Epithelial cell of proximal tubule (primary cell): ENCODE measurements at regions not wholly inside any gene's neighbourhood (a gene's known extent, or its start where the extent isn't known, plus 50 kb on each side); places are given as distances from the start of the nearest gene placed in this dataset.

ENCODE experiments used
- DNase-seq: peaks from one replicate; pipeline ENCODE4 v3.0.0-alpha.2; 2011; ENCODE audit warnings: low read depth
- H3K4me3 ChIP-seq: 2 replicates; pipeline ENCODE4 v1.5.1; 2011; ENCODE audit warnings: low read depth, mild to moderate bottlenecking, low read length
- TF ChIP-seq, protein P1 (sequence below): conservative IDR thresholded peaks from 2 replicates; pipeline ENCODE4 v1.5.1; 2012; ENCODE audit warnings: low read depth, mild to moderate bottlenecking, low read length

DNA sequence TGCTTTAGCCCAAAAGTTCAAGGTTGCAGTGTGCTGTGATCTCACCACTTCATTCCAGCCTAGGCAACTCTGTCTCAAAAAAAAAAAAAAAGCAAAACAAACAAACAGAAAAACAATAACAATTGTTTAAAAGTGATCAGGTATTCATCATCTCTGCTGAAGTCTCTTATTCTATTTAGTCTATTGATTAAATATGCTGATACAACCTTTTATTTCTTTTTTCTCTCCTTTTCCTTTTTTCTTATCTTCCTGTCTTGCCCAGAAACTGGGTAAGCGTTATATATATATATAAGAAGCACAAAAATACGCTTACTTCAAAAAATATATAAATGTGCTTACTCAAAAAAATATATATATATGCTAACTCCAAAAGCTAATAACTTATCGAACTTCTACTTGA lies 213.8 kb upstream of the EEA1 start:
- DNase-seq: no peak
- TF ChIP-seq, protein P1, sequence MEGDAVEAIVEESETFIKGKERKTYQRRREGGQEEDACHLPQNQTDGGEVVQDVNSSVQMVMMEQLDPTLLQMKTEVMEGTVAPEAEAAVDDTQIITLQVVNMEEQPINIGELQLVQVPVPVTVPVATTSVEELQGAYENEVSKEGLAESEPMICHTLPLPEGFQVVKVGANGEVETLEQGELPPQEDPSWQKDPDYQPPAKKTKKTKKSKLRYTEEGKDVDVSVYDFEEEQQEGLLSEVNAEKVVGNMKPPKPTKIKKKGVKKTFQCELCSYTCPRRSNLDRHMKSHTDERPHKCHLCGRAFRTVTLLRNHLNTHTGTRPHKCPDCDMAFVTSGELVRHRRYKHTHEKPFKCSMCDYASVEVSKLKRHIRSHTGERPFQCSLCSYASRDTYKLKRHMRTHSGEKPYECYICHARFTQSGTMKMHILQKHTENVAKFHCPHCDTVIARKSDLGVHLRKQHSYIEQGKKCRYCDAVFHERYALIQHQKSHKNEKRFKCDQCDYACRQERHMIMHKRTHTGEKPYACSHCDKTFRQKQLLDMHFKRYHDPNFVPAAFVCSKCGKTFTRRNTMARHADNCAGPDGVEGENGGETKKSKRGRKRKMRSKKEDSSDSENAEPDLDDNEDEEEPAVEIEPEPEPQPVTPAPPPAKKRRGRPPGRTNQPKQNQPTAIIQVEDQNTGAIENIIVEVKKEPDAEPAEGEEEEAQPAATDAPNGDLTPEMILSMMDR: no peak
- no peak overlapping the region for H3K4me3 ChIP-seq

DNA sequence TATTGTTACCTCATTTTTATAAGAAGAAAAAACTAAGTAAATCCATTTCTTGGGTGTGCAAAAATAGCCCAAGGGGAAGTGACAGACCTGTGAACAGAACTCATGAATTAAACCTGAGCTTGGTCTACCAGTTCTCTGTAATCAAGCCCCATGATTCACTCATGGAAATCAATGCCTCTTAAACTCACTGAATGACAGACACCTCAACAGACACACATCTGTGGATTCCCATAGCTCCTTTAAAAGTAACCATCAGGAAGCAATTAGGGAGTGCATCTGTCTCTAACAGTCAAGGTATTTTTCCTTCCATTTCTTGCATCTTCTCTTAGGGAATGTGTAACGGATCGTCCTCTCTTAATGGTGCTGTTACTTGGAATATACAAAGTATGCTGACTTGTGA lies 215.0 kb upstream of the EEA1 start:
- no peak for DNase-seq
- TF ChIP-seq, protein P1: no peak
- H3K4me3 ChIP-seq: no peak overlapping the region

DNA sequence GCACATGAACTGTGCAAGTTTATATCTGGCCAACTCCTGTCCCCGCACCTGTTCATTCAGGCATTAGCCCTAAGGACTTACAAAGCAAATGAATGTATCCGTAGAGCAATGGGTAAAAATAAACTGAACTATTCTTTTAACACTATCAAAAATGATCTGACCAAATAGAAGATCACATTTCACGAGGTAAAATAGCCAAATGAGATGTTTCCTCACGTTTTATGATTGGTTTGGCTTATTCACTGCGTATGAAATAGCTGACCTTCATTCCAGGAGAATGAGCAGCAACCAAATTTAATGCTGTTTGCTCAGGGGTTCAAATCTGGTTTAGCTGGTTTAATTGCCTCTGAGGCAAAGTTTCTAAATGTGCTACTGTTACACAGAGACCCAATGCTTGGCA lies 216.0 kb upstream of the EEA1 start:
- TF ChIP-seq, protein P1: no peak
- H3K4me3 ChIP-seq: no peak overlapping the region
- no peak for DNase-seq

DNA sequence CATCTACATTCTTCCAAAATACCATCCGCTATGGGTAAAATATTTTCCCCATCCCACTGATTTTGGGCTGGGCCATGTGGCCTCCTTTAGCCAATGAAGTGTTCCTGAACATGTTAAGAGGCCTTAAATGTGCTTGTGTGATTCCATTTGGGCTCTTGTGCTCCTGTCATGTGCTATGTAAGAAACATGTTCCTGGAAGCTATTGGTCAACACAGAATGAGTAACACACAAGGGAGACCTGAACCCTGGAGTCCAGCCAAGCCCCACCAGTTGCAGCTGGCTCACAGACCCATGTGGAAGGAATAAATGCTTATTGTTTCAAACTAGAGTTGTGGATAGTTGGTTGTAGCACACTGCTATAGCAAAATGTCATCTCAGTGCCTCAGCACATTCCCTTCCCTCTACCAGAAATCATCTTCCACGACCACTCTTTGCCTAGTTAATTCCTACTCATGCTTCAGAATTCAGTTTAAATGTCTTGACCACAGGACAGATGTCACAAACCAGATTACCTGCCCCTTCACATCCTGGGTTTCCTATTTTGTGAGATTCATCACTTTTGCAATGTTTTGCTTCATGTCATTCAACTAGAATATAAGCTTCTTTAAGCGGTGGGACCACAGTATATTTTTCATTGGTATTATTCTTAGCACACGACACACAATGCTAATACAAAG lies 217.3 kb upstream of the EEA1 start:
- no peak overlapping the region for H3K4me3 ChIP-seq
- DNase-seq: no peak
- TF ChIP-seq, protein P1: no peak

DNA sequence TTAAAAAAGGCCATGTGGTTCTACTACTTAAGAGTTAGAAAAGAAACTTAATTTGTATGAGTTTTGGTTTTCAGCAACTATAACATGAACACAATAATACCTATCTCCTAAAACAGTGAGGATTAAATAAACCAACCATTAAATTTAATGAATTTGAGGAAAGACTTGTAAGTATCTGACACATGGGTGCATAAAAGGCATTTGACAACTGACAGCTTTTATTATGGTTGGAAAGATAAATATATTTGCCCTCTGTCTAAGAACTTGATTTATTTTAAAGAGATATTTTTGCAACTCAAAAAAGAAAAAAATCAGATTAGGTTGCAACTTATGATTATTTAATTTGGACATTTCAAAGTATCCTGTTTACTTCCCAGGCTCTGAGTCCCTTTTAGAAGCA lies 217.9 kb upstream of the EEA1 start:
- no peak for DNase-seq
- TF ChIP-seq, protein P1: no peak
- no peak overlapping the region for H3K4me3 ChIP-seq

DNA sequence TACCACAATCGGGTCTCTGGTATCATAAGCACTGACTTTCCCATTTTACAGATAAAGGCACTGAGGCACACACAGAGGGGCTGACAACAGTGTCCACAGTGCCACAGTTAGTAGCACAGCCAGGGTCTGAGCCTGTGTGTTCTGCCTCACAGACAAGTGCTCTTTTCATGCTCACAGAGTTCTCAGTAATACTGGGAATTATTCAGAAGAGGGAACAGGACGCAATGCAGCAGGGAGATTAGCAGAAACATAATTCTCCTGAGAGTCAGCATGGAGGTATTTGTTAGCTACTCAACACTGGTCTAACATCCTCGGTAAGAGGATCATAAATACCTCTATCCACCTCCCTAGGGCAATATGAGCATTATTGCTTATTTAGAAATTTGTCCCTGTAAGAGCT lies 219.3 kb upstream of the EEA1 start:
- DNase-seq: no peak
- no peak overlapping the region for H3K4me3 ChIP-seq
- TF ChIP-seq, protein P1: no peak

DNA sequence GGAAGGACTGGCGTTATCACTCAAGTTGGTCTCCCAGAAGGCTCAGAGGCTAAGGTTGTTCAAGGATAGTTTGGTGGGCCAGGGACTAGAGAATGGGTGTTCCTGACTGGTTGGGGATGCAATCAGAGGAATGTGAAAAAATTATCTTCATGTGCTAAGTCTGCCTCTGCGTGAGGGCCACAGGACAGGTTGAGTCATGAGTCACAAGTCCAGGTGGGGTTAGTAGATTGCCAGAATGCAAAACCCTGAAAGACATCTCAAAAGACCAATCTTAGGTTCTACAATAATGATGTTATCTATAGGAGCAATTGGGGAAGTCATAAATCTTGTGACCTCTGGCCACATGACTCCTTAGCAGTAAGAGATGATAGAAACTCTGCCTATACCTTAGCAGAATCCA lies 220.1 kb upstream of the EEA1 start:
- TF ChIP-seq, protein P1: no peak
- H3K4me3 ChIP-seq: no peak overlapping the region
- no peak for DNase-seq
